ENCODE measurements at regions not wholly inside any gene's neighbourhood (a gene's known extent, or its start where the extent isn't known, plus 50 kb on each side); places are given as distances from the start of the nearest gene placed in this dataset.

- no peaks in the 10 kb centered on the region for H3K4me1 ChIP-seq (ENCODE audit: control insufficient read depth, extremely low read depth, insufficient read depth, low read length)
- H3K79me2 ChIP-seq (ENCODE audit: control insufficient read depth, insufficient read depth, low read length), result no peaks in the 10 kb centered on the region
- H3K4me2 ChIP-seq (ENCODE audit: extremely low read depth, insufficient read depth, low read length), result no peak overlapping the region
- no peaks in the 10 kb centered on the region for H3K36me3 ChIP-seq (ENCODE audit: control insufficient read depth, insufficient read depth, low read length)
- H3K9me3 ChIP-seq (ENCODE audit: control insufficient read depth, insufficient read depth, low read depth, low read length), result no peaks in the 10 kb centered on the region
- H3K27me3 ChIP-seq (ENCODE audit: control insufficient read depth, insufficient read depth, low read length), result no peaks in the 10 kb centered on the region
- H3K4me3 ChIP-seq (replicated peaks in 1 of 4; ENCODE audit: control extremely low read depth in 1 of 4, insufficient read depth in 1 of 4, low read depth in 3 of 4, low read length in 4 of 4), result no peak overlapping the region
- no peak overlapping the region for H3K9ac ChIP-seq (ENCODE audit: insufficient read depth, low read length)
- H3K27ac ChIP-seq (ENCODE audit: insufficient read depth, low read length), result no peak overlapping the region
- no peak overlapping the region for H2AFZ ChIP-seq (ENCODE audit: low read length)
- no peaks in the 10 kb centered on the region for H4K20me1 ChIP-seq (ENCODE audit: control insufficient read depth, extremely low read depth, insufficient read depth, low read length)
- TF ChIP-seq EZH2 (IDR thresholded peaks at IDR 0.05; ENCODE audit: low read length, missing control alignments), result no peak
- no peak for DNase-seq (ENCODE audit: low read depth in 2 of 2)
These were observed 314.5 kb downstream of the SPATA31D1 start for GRCh38 chr9:82302968-82303655.

GRCh38 chr9:82308836-82309235 lies 320.3 kb downstream of the SPATA31D1 start:
- Histone ChIP-seq H3K9ac (ENCODE audit: insufficient read depth, low read length) (no peak overlapping the region), H2AFZ (ENCODE audit: low read length) (no peak overlapping the region), H3K4me2 (ENCODE audit: extremely low read depth, insufficient read depth, low read length) (no peak overlapping the region), H4K20me1 (ENCODE audit: control insufficient read depth, extremely low read depth, insufficient read depth, low read length) (no peaks in the 10 kb centered on the region), H3K4me1 (ENCODE audit: control insufficient read depth, extremely low read depth, insufficient read depth, low read length) (no peaks in the 10 kb centered on the region), H3K36me3 (ENCODE audit: control insufficient read depth, insufficient read depth, low read length) (no peaks in the 10 kb centered on the region), H3K9me3 (ENCODE audit: control insufficient read depth, insufficient read depth, low read depth, low read length) (no peaks in the 10 kb centered on the region), H3K27ac (ENCODE audit: insufficient read depth, low read length) (no peak overlapping the region), H3K79me2 (ENCODE audit: control insufficient read depth, insufficient read depth, low read length) (no peaks in the 10 kb centered on the region), H3K4me3 (replicated peaks in 1 of 4; ENCODE audit: control extremely low read depth in 1 of 4, insufficient read depth in 1 of 4, low read depth in 3 of 4, low read length in 4 of 4) (no peak overlapping the region), H3K27me3 (ENCODE audit: control insufficient read depth, insufficient read depth, low read length) (no peaks in the 10 kb centered on the region)
- DNase-seq (ENCODE audit: low read depth in 2 of 2), result no peak
- TF ChIP-seq CTCF (conservative IDR thresholded peaks at IDR 0.05 in 1 of 2, IDR thresholded peaks at IDR 0.05 in 1 of 2; ENCODE audit: low read depth in 1 of 2, low read length in 2 of 2), result no peak
- no peak for TF ChIP-seq EZH2 (IDR thresholded peaks at IDR 0.05; ENCODE audit: low read length, missing control alignments)

DNA sequence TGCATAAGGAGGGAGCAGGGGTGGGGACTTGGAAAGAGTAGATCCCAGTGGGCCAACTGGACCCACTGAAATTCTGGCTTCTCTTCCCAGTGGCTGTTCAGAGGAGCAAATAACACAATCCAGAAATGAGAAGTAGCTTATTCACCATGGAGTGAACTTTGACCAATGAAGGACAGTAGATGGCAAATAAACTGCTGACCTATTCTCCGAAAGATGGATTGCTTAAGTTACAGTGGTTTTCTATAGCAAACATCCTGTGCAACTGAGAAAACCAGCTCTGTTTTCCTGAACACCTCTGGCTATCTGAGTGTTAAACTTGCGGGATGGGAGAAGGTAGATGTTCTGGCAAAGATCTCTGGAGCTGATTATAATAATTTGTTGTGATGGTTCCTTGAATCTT lies 325.1 kb downstream of the SPATA31D1 start:
- Histone ChIP-seq H3K36me3 (ENCODE audit: control insufficient read depth, insufficient read depth, low read length) (no peaks in the 10 kb centered on the region), H3K4me3 (replicated peaks in 1 of 4; ENCODE audit: control extremely low read depth in 1 of 4, insufficient read depth in 1 of 4, low read depth in 3 of 4, low read length in 4 of 4) (no peak overlapping the region), H3K27me3 (ENCODE audit: control insufficient read depth, insufficient read depth, low read length) (no peaks in the 10 kb centered on the region), H3K79me2 (ENCODE audit: control insufficient read depth, insufficient read depth, low read length) (no peaks in the 10 kb centered on the region), H4K20me1 (ENCODE audit: control insufficient read depth, extremely low read depth, insufficient read depth, low read length) (no peaks in the 10 kb centered on the region), H3K27ac (ENCODE audit: insufficient read depth, low read length) (no peak overlapping the region), H3K4me1 (ENCODE audit: control insufficient read depth, extremely low read depth, insufficient read depth, low read length) (no peaks in the 10 kb centered on the region), H3K4me2 (ENCODE audit: extremely low read depth, insufficient read depth, low read length) (no peak overlapping the region), H2AFZ (ENCODE audit: low read length) (no peak overlapping the region), H3K9ac (ENCODE audit: insufficient read depth, low read length) (no peak overlapping the region), H3K9me3 (ENCODE audit: control insufficient read depth, insufficient read depth, low read depth, low read length) (no peaks in the 10 kb centered on the region)
- no peak for TF ChIP-seq CTCF (conservative IDR thresholded peaks at IDR 0.05 in 1 of 2, IDR thresholded peaks at IDR 0.05 in 1 of 2; ENCODE audit: low read depth in 1 of 2, low read length in 2 of 2)
- TF ChIP-seq EZH2 (IDR thresholded peaks at IDR 0.05; ENCODE audit: low read length, missing control alignments), result no peak
- DNase-seq (ENCODE audit: low read depth in 2 of 2), result no peak
